ENCODE measurements at regions not wholly inside any gene's neighbourhood (a gene's known extent, or its start where the extent isn't known, plus 50 kb on each side); places are given as distances from the start of the nearest gene placed in this dataset.

- Histone ChIP-seq H3K4me1 (peaks cover 0 to 8% (median 0%) of the 10 kb centered on the region in 12 donors), H3K9me3 (no peaks in the 10 kb centered on the region), H3K4me3 (no peak overlapping the region), H3K36me3 (no peaks in the 10 kb centered on the region), H3K27me3 (no peaks in the 10 kb centered on the region), H3K27ac (no peak overlapping the region)
- intact Hi-C loops (cut with DNase I) = no loop called here
- ATAC-seq (no peak), DNase-seq (no peak)
- TF ChIP-seq POLR2A (IDR thresholded peaks at IDR 0.05) (no peak), CTCF (IDR thresholded peaks at IDR 0.05) (no peak)
- WGBS, 4 donors = 72 to 86% (median 77%) methylated on average over 4 to 5 of the region's 5 CpGs
Observed at GRCh38 chr12:75892731-75893408, 138.7 kb downstream of the PHLDA1 start.

GRCh38 chr12:75891072-75891471 is 140.5 kb downstream of the PHLDA1 start:
- H3K4me3 ChIP-seq = no peak overlapping the region
- H3K27me3 ChIP-seq = no peaks in the 10 kb centered on the region
- no peak for ATAC-seq
- no peak overlapping the region for H3K27ac ChIP-seq
- no peak for DNase-seq
- no peaks in the 10 kb centered on the region for H3K36me3 ChIP-seq
- TF ChIP-seq POLR2A (IDR thresholded peaks at IDR 0.05) = no peak
- no peak for TF ChIP-seq CTCF (IDR thresholded peaks at IDR 0.05)
- intact Hi-C loops (cut with DNase I) = no loop called here
- H3K4me1 ChIP-seq = peaks cover 0 to 8% (median 0%) of the 10 kb centered on the region in 12 donors
- no peaks in the 10 kb centered on the region for H3K9me3 ChIP-seq
- 82 to 91% (median 87%) methylated on average over 3 of the region's 3 CpGs for WGBS, 4 donors

DNA sequence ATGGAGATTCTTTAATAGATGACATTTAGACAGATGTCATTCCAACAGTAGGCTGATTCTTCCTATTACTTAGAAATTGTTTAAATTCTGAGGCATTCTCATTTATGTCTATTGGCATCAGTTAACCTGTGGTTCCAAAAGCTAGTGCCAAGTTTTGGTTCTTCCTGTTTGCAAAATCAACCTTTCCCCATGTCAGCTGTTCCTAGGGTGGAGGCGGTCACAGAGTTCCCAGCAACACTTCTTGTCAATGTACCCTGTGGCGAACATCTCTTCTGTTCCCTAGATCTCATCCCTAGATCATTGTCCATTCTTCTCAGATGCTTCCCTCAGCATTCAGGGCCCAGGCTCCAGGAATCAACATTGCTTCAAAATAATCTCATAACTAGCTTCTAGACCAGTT is 140.9 kb downstream of the PHLDA1 start:
- H3K4me1 ChIP-seq = peaks cover 0 to 8% (median 0%) of the 10 kb centered on the region in 12 donors
- no peaks in the 10 kb centered on the region for H3K36me3 ChIP-seq
- H3K27me3 ChIP-seq = no peaks in the 10 kb centered on the region
- TF ChIP-seq POLR2A (IDR thresholded peaks at IDR 0.05) = no peak
- TF ChIP-seq CTCF (IDR thresholded peaks at IDR 0.05) = no peak
- no peaks in the 10 kb centered on the region for H3K9me3 ChIP-seq
- WGBS, 4 donors = 95 to 100% (median 98%) methylated on average over 2 of the region's 2 CpGs
- no peak overlapping the region for H3K4me3 ChIP-seq
- intact Hi-C loops (cut with DNase I) = no loop called here
- DNase-seq = no peak
- H3K27ac ChIP-seq = no peak overlapping the region
- ATAC-seq = no peak

DNA sequence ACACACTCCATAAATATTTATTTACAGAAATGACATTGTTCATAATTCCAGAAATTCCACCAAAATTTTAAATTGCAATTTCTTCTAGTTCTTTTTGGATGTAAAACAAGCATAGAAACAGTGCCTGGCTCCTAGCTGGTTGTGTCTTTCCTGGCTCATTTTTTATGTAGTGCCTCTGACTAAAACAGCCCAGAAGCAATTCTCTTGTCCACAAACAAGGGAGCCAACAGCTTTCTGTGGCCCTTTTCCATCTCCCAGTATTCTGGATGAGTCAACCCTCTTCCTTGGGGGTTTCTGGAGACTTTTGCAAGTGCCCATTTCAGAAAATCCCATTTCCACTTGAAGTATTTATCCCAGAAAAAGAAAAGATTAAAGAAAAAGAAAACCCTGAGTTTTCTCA is 141.4 kb downstream of the PHLDA1 start:
- H3K4me1 ChIP-seq = peaks cover 0 to 8% (median 0%) of the 10 kb centered on the region in 12 donors
- no peaks in the 10 kb centered on the region for H3K36me3 ChIP-seq
- no peaks in the 10 kb centered on the region for H3K27me3 ChIP-seq
- TF ChIP-seq POLR2A (IDR thresholded peaks at IDR 0.05) = no peak
- TF ChIP-seq CTCF (IDR thresholded peaks at IDR 0.05) = no peak
- no peak overlapping the region for H3K27ac ChIP-seq
- no peaks in the 10 kb centered on the region for H3K9me3 ChIP-seq
- ATAC-seq (no peak), DNase-seq (no peak)
- intact Hi-C loops (cut with DNase I) = no loop called here
- H3K4me3 ChIP-seq = no peak overlapping the region

Measured in heart left ventricle (tissue), 16 donors.